AG04449 (cell line): ENCODE measurements at regions not wholly inside any gene's neighbourhood (a gene's known extent, or its start where the extent isn't known, plus 50 kb on each side); places are given as distances from the start of the nearest gene placed in this dataset.

ENCODE experiments used
- CTCF ChIA-PET: fragments of 350-600 bp; formaldehyde crosslinking; extraction: SDS; loops from one replicate; lab custom pipeline; 2021; ENCODE audit warnings: antibody characterized with exemption; lab: Yijun Ruan, JAX
- POLR2A ChIA-PET: fragments of 400-600, 350-600 bp; formaldehyde crosslinking; extraction: SDS; loops from one replicate; lab custom pipeline; 2020; ENCODE audit warnings: antibody characterized with exemption, inconsistent platforms; lab: Yijun Ruan, JAX
- DNase-seq: peaks from one replicate; pipeline ENCODE4 v3.0.0-alpha.2; 2010; ENCODE audit warnings: low read depth, low spot score
- H3K4me3 ChIP-seq: 2 replicates; pipeline ENCODE4 v1.5.1; 2011; ENCODE audit warnings: low read depth, mild to moderate bottlenecking, control low read depth, low read length
- CTCF ChIP-seq: IDR thresholded peaks from one replicate; pipeline ENCODE4 v1.5.1; 2011; ENCODE audit warnings: mild to moderate bottlenecking, moderate library complexity, low read length, control low read depth, inconsistent platforms; ENCODE audit not compliant: insufficient read depth; ENCODE audit errors: missing control alignments

DNA sequence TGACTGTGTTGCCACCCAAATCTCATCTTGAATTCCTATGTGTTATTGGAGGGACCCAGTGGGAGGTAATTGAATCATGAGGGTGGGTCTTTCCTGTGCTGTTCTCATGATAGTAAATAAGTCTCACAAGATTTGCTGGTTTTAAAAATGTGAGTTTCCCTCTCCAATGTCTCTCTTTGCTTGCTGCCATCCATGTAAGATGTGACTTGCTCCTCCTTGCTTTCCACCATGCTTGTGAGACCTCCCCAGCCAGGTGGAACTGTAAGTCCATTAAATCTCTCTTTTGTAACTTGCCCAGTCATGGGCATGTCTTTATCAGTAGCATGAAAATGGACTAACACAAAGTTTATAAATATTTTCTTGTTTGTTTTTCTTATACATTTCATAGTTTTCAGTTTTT is 990.5 kb upstream of the CITED2 start:
- no peak for TF ChIP-seq CTCF
- ChIA-PET CTCF (no interaction called here), POLR2A (no interaction called here)
- H3K4me3 ChIP-seq = no peak overlapping the region
- no peak for DNase-seq

- no peak overlapping the region for H3K4me3 ChIP-seq
- ChIA-PET CTCF (interaction anchor here (1.1 kb wide), 1 partner anchor 14 kb away, joined by 3 read pairs; no protein-coding TSS in a partner anchor), POLR2A (no interaction called here)
- TF ChIP-seq CTCF = no peak
- DNase-seq = no peak
These were observed 986.2 kb upstream of the CITED2 start for GRCh38 chr6:140360651-140361050.

DNA sequence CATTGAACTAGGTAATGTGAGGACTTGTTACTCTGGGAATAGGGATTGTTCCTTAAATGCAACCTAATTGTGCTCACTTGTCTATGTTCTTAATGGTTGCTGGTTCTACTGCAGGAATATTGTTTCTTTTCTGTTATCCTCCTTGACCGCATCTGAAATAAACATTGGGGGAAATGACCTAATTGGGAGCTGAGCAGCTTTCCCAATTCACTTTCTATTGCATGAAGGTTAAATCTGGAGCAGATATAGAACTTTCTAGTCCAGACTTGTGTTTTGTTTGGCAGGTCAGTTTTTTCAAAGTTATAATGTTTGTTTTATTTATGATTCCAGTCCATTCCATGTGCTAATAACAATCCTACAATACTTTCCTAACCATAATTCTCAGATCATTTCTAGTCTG is 981.0 kb upstream of the CITED2 start:
- DNase-seq = no peak
- ChIA-PET CTCF (interaction anchor here (1.4 kb wide), 1 partner anchor 10 kb away, joined by 3 read pairs; no protein-coding TSS in a partner anchor), POLR2A (no interaction called here)
- TF ChIP-seq CTCF = no peak
- H3K4me3 ChIP-seq = no peak overlapping the region

- no peak for TF ChIP-seq CTCF
- DNase-seq = no peak
- H3K4me3 ChIP-seq = no peak overlapping the region
- CTCF ChIA-PET = no interaction called here
- POLR2A ChIA-PET = no interaction called here
These were observed 979.8 kb upstream of the CITED2 start for GRCh38 chr6:140354296-140354695.

DNA sequence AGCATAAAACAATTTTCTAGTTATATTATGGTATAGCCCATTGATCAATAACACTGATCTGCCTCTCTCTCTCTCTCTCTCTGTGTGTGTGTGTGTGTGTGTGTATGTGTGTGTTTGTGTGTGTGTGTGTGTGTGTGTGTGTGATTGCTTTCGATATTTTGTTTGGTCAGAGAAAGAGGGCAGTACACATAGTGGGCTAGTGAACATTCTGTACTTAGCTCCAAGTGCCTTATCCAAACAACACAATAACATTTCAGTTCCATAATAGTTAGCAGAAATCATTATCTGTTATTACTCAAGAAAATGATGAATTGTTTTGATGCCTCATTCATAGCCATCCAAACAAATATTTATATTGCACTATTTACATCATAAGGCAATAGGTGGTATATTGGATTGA is 979.1 kb upstream of the CITED2 start:
- H3K4me3 ChIP-seq = no peak overlapping the region
- ChIA-PET CTCF (no interaction called here), POLR2A (no interaction called here)
- DNase-seq = no peak
- TF ChIP-seq CTCF = no peak

- CTCF ChIA-PET = interaction anchor here (0.7 to 1.2 kb wide), 4 partner anchors 9 to 225 kb away, joined by 3 read pairs; no protein-coding TSS in a partner anchor
- POLR2A ChIA-PET = no interaction called here
- no peak for TF ChIP-seq CTCF
- no peak overlapping the region for H3K4me3 ChIP-seq
- DNase-seq = peak; percentile 9
These were observed 972.0 kb upstream of the CITED2 start for GRCh38 chr6:140346428-140346827.
